Caco-2 (cell line): ENCODE measurements at regions not wholly inside any gene's neighbourhood (a gene's known extent, or its start where the extent isn't known, plus 50 kb on each side); places are given as distances from the start of the nearest gene placed in this dataset.

Experiments
- BruUV-seq: library from RNA; stranded (reverse); fragments of 400-500 nt; replicated peaks from 2 replicates; lab custom pipeline; 2021; lab: Mats Ljungman, UMichigan
- CTCF ChIA-PET: fragments of 300-600 bp; sonication (Branson Sonifier 250); formaldehyde crosslinking; loops from one replicate; lab custom pipeline; 2022; ENCODE audit warnings: antibody characterized with exemption; lab: Charles Lee
- POLR2A ChIA-PET: fragments of 300-600 bp; sonication (Branson Sonifier 250); formaldehyde crosslinking; loops from one replicate; lab custom pipeline; 2022; ENCODE audit warnings: antibody characterized with exemption; lab: Charles Lee
- DNase-seq, 2 experiments: peaks; one replicate each; pipeline versions ENCODE4 v3.0.0 to v3.0.0-alpha.2; 2020 to 2022
- H3K27me3 ChIP-seq: replicated peaks from 2 replicates; pipeline ENCODE4 v1.6.0; 2011; ENCODE audit warnings: low read length; ENCODE audit not compliant: control insufficient read depth, insufficient read depth
- H3K36me3 ChIP-seq: 2 replicates; pipeline ENCODE4 v1.5.1; 2011; ENCODE audit warnings: low read length; ENCODE audit not compliant: control insufficient read depth, insufficient read depth
- H3K4me1 ChIP-seq: fragments of 250-450 bp; sonication (Bioruptor Pico); 2 replicates; pipeline ENCODE4 v1.5.1; 2020; ENCODE audit warnings: mild to moderate bottlenecking
- H3K4me3 ChIP-seq: 2 replicates; pipeline ENCODE4 v1.5.1; 2011; ENCODE audit warnings: low read depth, mild to moderate bottlenecking, control low read depth, low read length
- H3K9me3 ChIP-seq: fragments of 250-450 bp; sonication (Bioruptor Pico); 2 replicates; pipeline ENCODE4 v1.5.1; 2020; ENCODE audit warnings: mild to moderate bottlenecking, moderate library complexity
- H3K27ac Mint-ChIP-seq: one replicate; pipeline ENCODE4 v1.8.0; 2022; ENCODE audit warnings: mixed read lengths; ENCODE audit not compliant: unreplicated experiment
- H3K27me3 Mint-ChIP-seq: one replicate; pipeline ENCODE4 v1.8.0; 2022; ENCODE audit warnings: mixed read lengths; ENCODE audit not compliant: insufficient read depth, unreplicated experiment
- H3K36me3 Mint-ChIP-seq: one replicate; pipeline ENCODE4 v1.8.0; 2022; ENCODE audit warnings: mild to moderate bottlenecking, mixed read lengths; ENCODE audit not compliant: insufficient read depth, unreplicated experiment
- H3K4me1 Mint-ChIP-seq: one replicate; pipeline ENCODE4 v1.8.0; 2022; ENCODE audit warnings: low read depth, mixed read lengths; ENCODE audit not compliant: unreplicated experiment
- H3K4me3 Mint-ChIP-seq: one replicate; pipeline ENCODE4 v1.8.0; 2022; ENCODE audit warnings: mild to moderate bottlenecking, moderate library complexity, mixed read lengths; ENCODE audit not compliant: unreplicated experiment
- H3K9me3 Mint-ChIP-seq: one replicate; pipeline ENCODE4 v1.8.0; 2022; ENCODE audit warnings: mixed read lengths; ENCODE audit not compliant: unreplicated experiment
- intact Hi-C: fragments of 100-400 bp; cut with micrococcal nuclease; formaldehyde crosslinking; loops from one replicate; pipeline ENCODE4 v1.10.0; 2022; ENCODE audit not compliant: unreplicated experiment
- TF ChIP-seq, protein P1 (sequence below), 2 experiments: fragments of 200-600 bp in 1 of 2; IDR thresholded peaks; 1 replicate in 1 of 2; 2 replicates in 1 of 2; pipeline versions ENCODE4 v1.5.1 to v1.8.0; 2011 to 2022; ENCODE audit warnings: antibody characterized with exemption in 1 of 2, control low read depth in 1 of 2, inconsistent platforms in 1 of 2, low read depth in 1 of 2, low read length in 1 of 2, mild to moderate bottlenecking in 1 of 2, moderate library complexity in 1 of 2; ENCODE audit not compliant: insufficient read depth in 1 of 2, severe bottlenecking in 1 of 2, unreplicated experiment in 1 of 2

DNA sequence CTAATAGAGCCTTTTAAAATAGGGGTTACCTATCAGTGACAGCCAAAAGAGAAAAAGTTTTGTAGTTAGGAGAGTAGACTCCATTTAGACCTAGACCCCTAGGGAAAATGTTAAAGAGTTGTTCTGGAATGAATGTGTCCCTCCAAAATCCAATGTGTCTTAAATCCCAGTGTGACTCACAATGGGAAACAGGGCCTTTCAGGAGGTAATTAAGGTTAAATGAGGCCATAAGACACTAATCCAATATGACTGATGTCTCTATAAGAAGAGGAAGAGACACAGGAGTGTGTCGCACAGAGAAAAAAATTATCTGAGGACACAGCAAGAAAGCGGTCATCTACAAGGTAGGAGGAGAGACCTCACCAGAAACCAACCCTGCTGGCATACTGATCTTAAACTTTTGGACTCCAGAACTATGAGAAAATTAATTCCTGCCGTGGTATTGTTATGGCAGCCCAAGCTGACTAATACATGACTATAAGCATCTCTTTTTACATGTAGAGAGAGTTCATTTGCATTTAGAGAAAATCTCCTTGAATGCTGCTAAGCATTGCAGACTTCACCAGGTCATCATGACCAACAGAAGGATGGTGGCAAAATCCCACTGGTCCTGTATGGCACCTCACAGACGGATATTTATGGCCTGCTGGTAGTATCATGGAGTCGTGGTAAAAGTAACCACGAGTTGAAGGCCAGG, 259.6 kb upstream of the TMTC1 start:
- H3K4me1 ChIP-seq: no peaks in the 10 kb centered on the region
- no peaks in the 10 kb centered on the region for H3K36me3 ChIP-seq
- no TSS peak for BruUV-seq
- peaks cover 16% of the 10 kb centered on the region for H3K27me3 Mint-ChIP-seq
- POLR2A ChIA-PET: no interaction called here
- no peak for DNase-seq
- TF ChIP-seq, protein P1, sequence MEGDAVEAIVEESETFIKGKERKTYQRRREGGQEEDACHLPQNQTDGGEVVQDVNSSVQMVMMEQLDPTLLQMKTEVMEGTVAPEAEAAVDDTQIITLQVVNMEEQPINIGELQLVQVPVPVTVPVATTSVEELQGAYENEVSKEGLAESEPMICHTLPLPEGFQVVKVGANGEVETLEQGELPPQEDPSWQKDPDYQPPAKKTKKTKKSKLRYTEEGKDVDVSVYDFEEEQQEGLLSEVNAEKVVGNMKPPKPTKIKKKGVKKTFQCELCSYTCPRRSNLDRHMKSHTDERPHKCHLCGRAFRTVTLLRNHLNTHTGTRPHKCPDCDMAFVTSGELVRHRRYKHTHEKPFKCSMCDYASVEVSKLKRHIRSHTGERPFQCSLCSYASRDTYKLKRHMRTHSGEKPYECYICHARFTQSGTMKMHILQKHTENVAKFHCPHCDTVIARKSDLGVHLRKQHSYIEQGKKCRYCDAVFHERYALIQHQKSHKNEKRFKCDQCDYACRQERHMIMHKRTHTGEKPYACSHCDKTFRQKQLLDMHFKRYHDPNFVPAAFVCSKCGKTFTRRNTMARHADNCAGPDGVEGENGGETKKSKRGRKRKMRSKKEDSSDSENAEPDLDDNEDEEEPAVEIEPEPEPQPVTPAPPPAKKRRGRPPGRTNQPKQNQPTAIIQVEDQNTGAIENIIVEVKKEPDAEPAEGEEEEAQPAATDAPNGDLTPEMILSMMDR (IDR thresholded peaks at IDR 0.05; ENCODE audit: insufficient read depth in 1 of 2, low read depth in 1 of 2, low read length in 1 of 2, severe bottlenecking in 1 of 2, unreplicated experiment in 1 of 2): no peak
- H3K4me3 Mint-ChIP-seq: no peak overlapping the region
- H3K27ac Mint-ChIP-seq: no peak overlapping the region
- H3K27me3 ChIP-seq: no peaks in the 10 kb centered on the region
- H3K9me3 ChIP-seq: peaks cover 4% of the 10 kb centered on the region; the same call in 1 of the 2 replicates
- intact Hi-C loops: loop anchor here (10.0 kb wide), 1 partner anchor 242 kb away; no protein-coding TSS in a partner anchor
- CTCF ChIA-PET: no interaction called here
- no peak overlapping the region for H3K4me3 ChIP-seq
- H3K4me1 Mint-ChIP-seq: no peaks in the 10 kb centered on the region
- H3K36me3 Mint-ChIP-seq: no peaks in the 10 kb centered on the region
- peaks cover 21% of the 10 kb centered on the region for H3K9me3 Mint-ChIP-seq

DNA sequence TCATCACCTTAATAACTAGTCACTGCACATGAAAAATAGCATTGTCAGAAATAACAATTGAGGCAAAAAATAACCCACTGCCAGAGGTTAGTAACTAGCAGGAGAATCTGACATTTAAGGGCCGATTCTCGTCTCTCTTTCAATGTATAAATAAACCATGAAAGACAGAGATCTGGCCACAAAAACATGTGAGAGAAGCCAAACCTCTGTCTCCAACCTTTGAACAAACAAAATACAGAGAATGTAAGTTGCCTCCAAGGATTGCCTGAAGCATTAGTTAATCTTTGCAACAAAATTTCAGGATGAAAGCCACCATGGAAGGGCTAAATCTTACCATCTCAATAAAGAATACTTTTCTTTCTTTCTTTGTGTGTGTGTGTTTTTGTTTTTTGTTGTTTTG, 257.4 kb upstream of the TMTC1 start:
- Histone ChIP-seq H3K4me3 (no peak overlapping the region), H3K9me3 (no peaks in the 10 kb centered on the region), H3K4me1 (no peaks in the 10 kb centered on the region), H3K36me3 (no peaks in the 10 kb centered on the region), H3K27me3 (no peaks in the 10 kb centered on the region)
- H3K9me3 Mint-ChIP-seq: peaks cover 15% of the 10 kb centered on the region
- no peaks in the 10 kb centered on the region for H3K4me1 Mint-ChIP-seq
- H3K36me3 Mint-ChIP-seq: no peaks in the 10 kb centered on the region
- peaks cover 9% of the 10 kb centered on the region for H3K27me3 Mint-ChIP-seq
- TF ChIP-seq, protein P1 (IDR thresholded peaks at IDR 0.05; ENCODE audit: insufficient read depth in 1 of 2, low read depth in 1 of 2, low read length in 1 of 2, severe bottlenecking in 1 of 2, unreplicated experiment in 1 of 2): no peak
- DNase-seq: no peak
- no TSS peak for BruUV-seq
- H3K4me3 Mint-ChIP-seq: no peak overlapping the region
- ChIA-PET CTCF (no interaction called here), POLR2A (no interaction called here)
- no peak overlapping the region for H3K27ac Mint-ChIP-seq
- intact Hi-C loops: loop anchor here (10.0 kb wide), 1 partner anchor 244 kb away; no protein-coding TSS in a partner anchor

DNA sequence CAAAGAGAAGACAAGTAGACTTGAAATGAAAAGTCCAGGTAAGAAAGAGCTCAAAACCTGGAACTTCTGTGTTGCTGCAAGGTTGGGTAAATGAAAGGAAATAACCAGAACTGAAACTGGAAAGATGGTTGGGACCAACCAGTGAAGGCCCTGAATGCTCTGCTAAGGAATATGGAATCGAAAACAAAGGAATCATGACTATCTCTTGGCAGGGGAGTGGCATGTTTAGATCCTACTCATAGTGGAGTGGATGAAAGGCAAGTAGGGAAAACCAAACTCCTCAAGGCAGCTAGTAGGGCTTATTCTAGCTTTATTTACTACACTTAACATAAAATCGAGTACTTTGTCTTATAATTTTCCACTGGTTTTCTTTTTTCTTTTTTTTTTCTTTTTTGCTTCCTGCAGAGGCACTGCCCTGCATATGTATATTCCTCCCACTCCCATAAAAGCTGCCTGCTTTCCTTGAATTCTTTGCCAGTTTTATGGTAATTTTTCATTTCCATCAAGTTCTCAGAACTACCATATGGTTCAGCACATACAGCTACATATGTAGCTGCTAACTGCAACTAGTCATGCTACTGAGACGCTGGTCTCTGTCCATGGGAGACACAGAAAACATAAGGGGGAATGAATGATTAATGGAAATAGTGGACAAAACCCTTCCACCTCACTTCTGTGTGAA, 247.1 kb upstream of the TMTC1 start:
- BruUV-seq: no TSS peak
- Histone ChIP-seq H3K27me3 (no peaks in the 10 kb centered on the region), H3K36me3 (no peaks in the 10 kb centered on the region), H3K4me1 (no peaks in the 10 kb centered on the region), H3K4me3 (no peak overlapping the region), H3K9me3 (peaks cover 4% of the 10 kb centered on the region; the same call in 1 of the 2 replicates)
- Mint-ChIP-seq H3K27me3 (no peaks in the 10 kb centered on the region), H3K36me3 (no peaks in the 10 kb centered on the region), H3K9me3 (peaks cover 2% of the 10 kb centered on the region), H3K4me1 (no peaks in the 10 kb centered on the region), H3K27ac (no peak overlapping the region), H3K4me3 (no peak overlapping the region)
- POLR2A ChIA-PET: no interaction called here
- intact Hi-C loops: no loop called here
- CTCF ChIA-PET: no interaction called here
- DNase-seq: no peak
- TF ChIP-seq, protein P1 (IDR thresholded peaks at IDR 0.05; ENCODE audit: insufficient read depth in 1 of 2, low read depth in 1 of 2, low read length in 1 of 2, severe bottlenecking in 1 of 2, unreplicated experiment in 1 of 2): no peak
